KMS-11 (cell line): ENCODE measurements at regions not wholly inside any gene's neighbourhood (a gene's known extent, or its start where the extent isn't known, plus 50 kb on each side); places are given as distances from the start of the nearest gene placed in this dataset.
A peak's percentile ranks its signal among the peaks of the same experiment; 100 is the strongest.

Experiments used
- H2AFZ ChIP-seq: fragments of 200-600 bp; sonication (generic); 2 replicates; pipeline ENCODE4 v1.6.1; 2016; ENCODE audit warnings: antibody characterized with exemption, mixed run types, low read depth
- H3K27ac ChIP-seq: fragments of 200-600 bp; sonication (generic); 2 replicates; pipeline ENCODE4 v1.6.1; 2016; ENCODE audit warnings: mild to moderate bottlenecking, mixed run types
- H3K27me3 ChIP-seq: fragments of 200-600 bp; sonication (generic); 2 replicates; pipeline ENCODE4 v1.6.1; 2017; ENCODE audit warnings: mild to moderate bottlenecking, low read depth, mixed run types, moderate library complexity; ENCODE audit not compliant: insufficient read depth
- H3K36me3 ChIP-seq: fragments of 200-600 bp; sonication (generic); 2 replicates; pipeline ENCODE4 v1.6.1; 2017; ENCODE audit warnings: mild to moderate bottlenecking, mixed run types; ENCODE audit not compliant: insufficient read depth
- H3K4me1 ChIP-seq: fragments of 200-600 bp; sonication (generic); 2 replicates; pipeline ENCODE4 v1.6.1; 2016; ENCODE audit warnings: mild to moderate bottlenecking, low read depth, mixed run types; ENCODE audit not compliant: poor library complexity, severe bottlenecking
- H3K4me2 ChIP-seq: fragments of 200-600 bp; sonication (generic); 2 replicates; pipeline ENCODE4 v1.7.0; 2016; ENCODE audit warnings: mild to moderate bottlenecking, mixed run types
- H3K4me3 ChIP-seq: fragments of 200-600 bp; sonication (generic); IDR thresholded peaks from 2 replicates; pipeline ENCODE4 v1.6.1; 2017; ENCODE audit warnings: low read depth, low read length, mixed read lengths; ENCODE audit not compliant: insufficient read depth
- H3K79me2 ChIP-seq: fragments of 200-600 bp; sonication (generic); 2 replicates; pipeline ENCODE4 v1.6.1; 2016; ENCODE audit warnings: low read depth, mixed run types; ENCODE audit not compliant: insufficient read depth
- H3K9ac ChIP-seq: fragments of 200-600 bp; sonication (generic); 2 replicates; pipeline ENCODE4 v1.6.1; 2016; ENCODE audit warnings: mild to moderate bottlenecking, mixed run types
- H4K20me1 ChIP-seq: fragments of 200-600 bp; sonication (generic); 2 replicates; pipeline ENCODE4 v1.6.1; 2016; ENCODE audit warnings: mild to moderate bottlenecking, mixed run types; ENCODE audit not compliant: insufficient read depth
- CTCF ChIP-seq: fragments of 200-600 bp; sonication (generic); conservative IDR thresholded peaks from 2 replicates; pipeline ENCODE4 v1.6.1; 2017; ENCODE audit warnings: low read depth, mild to moderate bottlenecking, antibody characterized with exemption, low read length, moderate library complexity, mixed read lengths

- peak overlapping the region; percentile 76 for H3K4me2 ChIP-seq
- H3K9ac ChIP-seq: no peak overlapping the region
- peak overlapping the region; percentile 24; the same call in 1 of the 2 replicates for H2AFZ ChIP-seq
- H3K4me1 ChIP-seq: peaks cover 31% of the 10 kb centered on the region
- peak overlapping the region; percentile 41; the same call in 1 of the 2 replicates for H3K27ac ChIP-seq
- no peaks in the 10 kb centered on the region for H4K20me1 ChIP-seq
- H3K27me3 ChIP-seq: no peaks in the 10 kb centered on the region
- no peak overlapping the region for H3K4me3 ChIP-seq
- H3K36me3 ChIP-seq: no peaks in the 10 kb centered on the region
- no peaks in the 10 kb centered on the region for H3K79me2 ChIP-seq
- TF ChIP-seq CTCF: no peak
Measured at GRCh38 chr10:81280497-81281479, 594.2 kb upstream of the NRG3 start.

- Histone ChIP-seq H3K9ac (peak overlapping the region; percentile 20; the same call in 1 of the 2 replicates), H2AFZ (peak overlapping the region; percentile 34; the same call in 1 of the 2 replicates), H3K27me3 (no peaks in the 10 kb centered on the region), H3K4me1 (peaks cover 41% of the 10 kb centered on the region), H3K4me2 (peak overlapping the region; percentile 79), H3K4me3 (no peak overlapping the region), H3K79me2 (no peaks in the 10 kb centered on the region), H3K36me3 (no peaks in the 10 kb centered on the region), H3K27ac (peak overlapping the region; percentile 75), H4K20me1 (no peaks in the 10 kb centered on the region)
- no peak for TF ChIP-seq CTCF
Measured at GRCh38 chr10:81288544-81288943, 586.5 kb upstream of the NRG3 start.

- Histone ChIP-seq H3K4me3 (no peak overlapping the region), H3K4me2 (no peak overlapping the region), H3K36me3 (no peaks in the 10 kb centered on the region), H3K4me1 (no peaks in the 10 kb centered on the region), H3K79me2 (no peaks in the 10 kb centered on the region), H3K27me3 (no peaks in the 10 kb centered on the region), H4K20me1 (no peaks in the 10 kb centered on the region), H3K9ac (no peak overlapping the region), H3K27ac (no peak overlapping the region), H2AFZ (no peak overlapping the region)
- no peak for TF ChIP-seq CTCF
Measured at GRCh38 chr10:81297292-81297691, 577.7 kb upstream of the NRG3 start.

DNA sequence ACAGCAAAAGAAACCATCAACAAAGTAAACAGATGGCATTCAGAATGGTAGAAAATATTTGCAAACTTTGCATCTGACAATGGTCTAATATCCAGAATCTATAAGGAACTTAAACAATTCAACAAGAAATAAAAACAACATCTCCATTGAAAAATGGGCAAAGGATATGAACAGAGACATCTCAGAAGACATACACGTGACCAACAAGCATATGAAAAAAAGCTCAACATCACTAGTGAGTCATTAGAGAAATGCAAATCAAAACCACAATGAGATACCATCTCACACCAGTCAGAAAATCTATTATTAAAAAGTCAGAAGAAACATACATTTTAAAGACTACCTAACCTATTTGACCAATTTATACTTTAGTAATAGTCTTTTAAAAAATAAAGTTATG is 571.3 kb upstream of the NRG3 start:
- Histone ChIP-seq H4K20me1 (no peaks in the 10 kb centered on the region), H2AFZ (no peak overlapping the region), H3K27me3 (no peaks in the 10 kb centered on the region), H3K4me1 (no peaks in the 10 kb centered on the region), H3K4me2 (no peak overlapping the region), H3K27ac (no peak overlapping the region), H3K79me2 (no peaks in the 10 kb centered on the region), H3K9ac (no peak overlapping the region), H3K36me3 (no peaks in the 10 kb centered on the region), H3K4me3 (no peak overlapping the region)
- no peak for TF ChIP-seq CTCF
